ENCODE measurements at regions not wholly inside any gene's neighbourhood (a gene's known extent, or its start where the extent isn't known, plus 50 kb on each side); places are given as distances from the start of the nearest gene placed in this dataset.

DNA sequence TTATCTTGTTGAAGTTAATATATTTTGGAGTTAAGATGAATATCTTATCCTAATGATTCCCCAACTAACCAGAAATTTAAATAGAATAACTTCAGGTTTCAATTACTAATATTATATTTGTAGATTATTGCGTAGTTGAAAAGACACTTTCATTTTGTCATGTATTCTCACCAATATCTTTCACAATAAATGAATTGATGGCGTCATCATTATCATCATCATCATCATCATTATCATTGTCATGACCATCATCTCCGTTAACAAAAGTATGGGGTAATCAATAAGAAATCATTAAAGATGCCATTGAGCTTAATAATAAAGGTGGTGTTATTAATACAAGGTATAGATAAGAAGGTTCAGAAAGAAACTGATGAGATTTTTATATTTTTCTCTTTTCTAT lies 768.8 kb upstream of the SLC10A2 start:
- TF ChIP-seq EZH2phosphoT487 (IDR thresholded peaks at IDR 0.05; ENCODE audit: insufficient read depth, low read depth) (no peak), EZH2 (IDR thresholded peaks at IDR 0.05; ENCODE audit: insufficient read depth, poor library complexity, severe bottlenecking) (no peak)
